ENCODE measurements at regions not wholly inside any gene's neighbourhood (a gene's known extent, or its start where the extent isn't known, plus 50 kb on each side); places are given as distances from the start of the nearest gene placed in this dataset.

- no peak for DNase-seq
Observed at GRCh38 chr15:31264559-31265089, 62.0 kb upstream of the KLF13 start.

GRCh38 chr15:31265090-31265870 lies 61.4 kb upstream of the KLF13 start:
- DNase-seq, result no peak

- peak; percentile 63 for DNase-seq
Observed at GRCh38 chr15:31265871-31266711, 60.5 kb upstream of the KLF13 start.

GRCh38 chr15:31266712-31267111 lies 59.9 kb upstream of the KLF13 start:
- no peak for DNase-seq

- DNase-seq, result no peak
Observed at GRCh38 chr15:31267161-31268107, 59.2 kb upstream of the KLF13 start.

- no peak for DNase-seq
Observed at GRCh38 chr15:31268108-31268501, 58.5 kb upstream of the KLF13 start.

- DNase-seq, result no peak
Observed at GRCh38 chr15:31268911-31269784, 57.5 kb upstream of the KLF13 start.

GRCh38 chr15:31269816-31270575 lies 56.6 kb upstream of the KLF13 start:
- DNase-seq, result no peak

GRCh38 chr15:31270767-31271166 lies 55.9 kb upstream of the KLF13 start:
- DNase-seq, result no peak

GRCh38 chr15:31271224-31271635 lies 55.4 kb upstream of the KLF13 start:
- no peak for DNase-seq

GRCh38 chr15:31271711-31272557 lies 54.7 kb upstream of the KLF13 start:
- DNase-seq, result no peak

- DNase-seq, result no peak
Observed at GRCh38 chr15:31272558-31273257, 53.9 kb upstream of the KLF13 start.

GRCh38 chr15:31273258-31273941 lies 53.2 kb upstream of the KLF13 start:
- DNase-seq, result no peak

GRCh38 chr15:31274496-31275330 lies 51.9 kb upstream of the KLF13 start:
- no peak for DNase-seq

- DNase-seq, result no peak
Observed at GRCh38 chr15:31275331-31276262, 51.0 kb upstream of the KLF13 start.

GRCh38 chr15:31276596-31277298 lies 49.9 kb upstream of the KLF13 start:
- no peak for DNase-seq
